ENCODE measurements at regions not wholly inside any gene's neighbourhood (a gene's known extent, or its start where the extent isn't known, plus 50 kb on each side); places are given as distances from the start of the nearest gene placed in this dataset.

DNA sequence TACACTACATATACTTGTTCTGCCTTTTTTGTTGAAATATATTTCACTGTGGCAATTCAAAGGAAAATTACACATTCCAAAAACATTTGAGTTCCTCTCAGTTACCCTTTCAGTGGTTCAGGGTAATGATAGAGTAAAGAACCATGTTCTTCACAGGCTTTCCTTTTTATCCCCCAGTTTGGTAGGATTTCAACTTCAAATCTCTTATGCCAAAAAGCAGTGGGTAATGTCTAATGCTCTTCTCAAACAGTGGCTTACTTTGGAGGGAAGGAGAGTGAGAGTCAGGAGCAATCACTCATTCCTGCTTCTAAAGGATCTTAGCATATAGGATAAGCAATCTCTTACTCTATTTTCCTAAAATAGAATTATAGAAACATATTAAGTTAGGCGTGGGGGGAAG is 290.6 kb downstream of the ZEB2 start:
- TF ChIP-seq EZH2 (IDR thresholded peaks at IDR 0.05; ENCODE audit: borderline replicate concordance, low read depth, low read length, poor library complexity, severe bottlenecking) = no peak
- TF ChIP-seq, protein P1, sequence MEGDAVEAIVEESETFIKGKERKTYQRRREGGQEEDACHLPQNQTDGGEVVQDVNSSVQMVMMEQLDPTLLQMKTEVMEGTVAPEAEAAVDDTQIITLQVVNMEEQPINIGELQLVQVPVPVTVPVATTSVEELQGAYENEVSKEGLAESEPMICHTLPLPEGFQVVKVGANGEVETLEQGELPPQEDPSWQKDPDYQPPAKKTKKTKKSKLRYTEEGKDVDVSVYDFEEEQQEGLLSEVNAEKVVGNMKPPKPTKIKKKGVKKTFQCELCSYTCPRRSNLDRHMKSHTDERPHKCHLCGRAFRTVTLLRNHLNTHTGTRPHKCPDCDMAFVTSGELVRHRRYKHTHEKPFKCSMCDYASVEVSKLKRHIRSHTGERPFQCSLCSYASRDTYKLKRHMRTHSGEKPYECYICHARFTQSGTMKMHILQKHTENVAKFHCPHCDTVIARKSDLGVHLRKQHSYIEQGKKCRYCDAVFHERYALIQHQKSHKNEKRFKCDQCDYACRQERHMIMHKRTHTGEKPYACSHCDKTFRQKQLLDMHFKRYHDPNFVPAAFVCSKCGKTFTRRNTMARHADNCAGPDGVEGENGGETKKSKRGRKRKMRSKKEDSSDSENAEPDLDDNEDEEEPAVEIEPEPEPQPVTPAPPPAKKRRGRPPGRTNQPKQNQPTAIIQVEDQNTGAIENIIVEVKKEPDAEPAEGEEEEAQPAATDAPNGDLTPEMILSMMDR (conservative IDR thresholded peaks at IDR 0.05; ENCODE audit: low read depth, low read length) = no peak
